Stimulated activated CD4-positive, alpha-beta T cell treated with anti-CD3 and anti-CD28 coated beads, Interleukin-12 subunit alpha, Interleukin-12 subunit beta, amount 100 ng/mL, for 48 hours (primary cell): ENCODE measurements at regions not wholly inside any gene's neighbourhood (a gene's known extent, or its start where the extent isn't known, plus 50 kb on each side); places are given as distances from the start of the nearest gene placed in this dataset.

ENCODE experiments used
- DNase-seq, 3 donors: peaks; one replicate each; pipeline ENCODE4 v3.0.0-alpha.2; 2020; ENCODE audit warnings: low read depth in 2 of 3, low spot score in 1 of 3

- DNase-seq: no peak
Observed at GRCh38 chr2:149666809-149667320, 79.3 kb upstream of the MMADHC start.

- no peak for DNase-seq
Observed at GRCh38 chr2:149664896-149665295, 77.3 kb upstream of the MMADHC start.

- no peak for DNase-seq
Observed at GRCh38 chr2:149662556-149662955, 75.0 kb upstream of the MMADHC start.

- no peak for DNase-seq
Observed at GRCh38 chr2:149661844-149662243, 74.3 kb upstream of the MMADHC start.

GRCh38 chr2:149658553-149658952 lies 71.0 kb upstream of the MMADHC start:
- no peak for DNase-seq

- no peak for DNase-seq
Observed at GRCh38 chr2:149657401-149658040, 69.9 kb upstream of the MMADHC start.

GRCh38 chr2:149656996-149657395 lies 69.4 kb upstream of the MMADHC start:
- DNase-seq: no peak

GRCh38 chr2:149653831-149654445 lies 66.4 kb upstream of the MMADHC start:
- DNase-seq: no peak

- no peak for DNase-seq
Observed at GRCh38 chr2:149652926-149653325, 65.4 kb upstream of the MMADHC start.

GRCh38 chr2:149652526-149652925 lies 65.0 kb upstream of the MMADHC start:
- no peak for DNase-seq

- DNase-seq: no peak
Observed at GRCh38 chr2:149651229-149651628, 63.7 kb upstream of the MMADHC start.

GRCh38 chr2:149650006-149650405 lies 62.4 kb upstream of the MMADHC start:
- no peak for DNase-seq

- no peak for DNase-seq
Observed at GRCh38 chr2:149648282-149649030, 60.9 kb upstream of the MMADHC start.

- DNase-seq: no peak
Observed at GRCh38 chr2:149645391-149645790, 57.8 kb upstream of the MMADHC start.
